T-helper 2 cell treated with Interferon-gamma antibody and Interleukin-4, amounts not matched to agents 5 μg/mL and 100 μg/mL, for 36 hours (primary cell): ENCODE measurements at regions not wholly inside any gene's neighbourhood (a gene's known extent, or its start where the extent isn't known, plus 50 kb on each side); places are given as distances from the start of the nearest gene placed in this dataset.

Experiments
- DNase-seq: peaks from one replicate; pipeline ENCODE4 v3.0.0; 2021; ENCODE audit warnings: low spot score
- H3K27ac Mint-ChIP-seq: one replicate; pipeline ENCODE4 v1.8.0; 2021; ENCODE audit warnings: mild to moderate bottlenecking, mixed read lengths
- H3K27me3 Mint-ChIP-seq: one replicate; pipeline ENCODE4 v1.8.0; 2021; ENCODE audit warnings: low read depth, mixed read lengths
- H3K36me3 Mint-ChIP-seq: one replicate; pipeline ENCODE4 v1.8.0; 2021; ENCODE audit warnings: low read depth, mixed read lengths
- H3K4me1 Mint-ChIP-seq: one replicate; pipeline ENCODE4 v1.8.0; 2021; ENCODE audit warnings: low read depth, mixed read lengths
- H3K4me3 Mint-ChIP-seq: one replicate; pipeline ENCODE4 v1.8.0; 2022; ENCODE audit warnings: mild to moderate bottlenecking, moderate library complexity, mixed read lengths
- H3K9me3 Mint-ChIP-seq: one replicate; pipeline ENCODE4 v1.8.0; 2021; ENCODE audit warnings: mixed read lengths

DNA sequence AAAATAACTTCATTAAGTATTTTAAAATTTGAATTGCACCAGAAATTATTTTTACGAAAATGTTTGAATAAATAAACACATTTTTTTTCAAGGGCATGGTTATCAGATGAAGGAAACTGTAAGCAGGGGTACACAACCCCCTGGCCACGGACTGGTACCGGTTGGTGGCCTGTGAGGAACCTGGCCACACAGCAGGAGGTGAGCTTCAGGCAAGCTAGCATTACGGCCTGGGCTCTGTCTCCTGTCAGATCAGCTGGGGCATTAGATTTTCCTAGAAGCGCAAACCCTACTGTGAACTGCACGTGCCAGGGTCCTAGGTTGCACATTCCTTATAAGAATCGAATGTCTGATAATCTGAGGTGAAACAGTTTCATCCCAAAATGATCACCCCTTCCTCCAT is 1499.7 kb upstream of the AGA start:
- no peak for DNase-seq
- no peaks in the 10 kb centered on the region for H3K4me1 Mint-ChIP-seq
- peaks cover 22% of the 10 kb centered on the region for H3K9me3 Mint-ChIP-seq
- no peak overlapping the region for H3K4me3 Mint-ChIP-seq
- H3K36me3 Mint-ChIP-seq: no peaks in the 10 kb centered on the region
- H3K27me3 Mint-ChIP-seq: no peaks in the 10 kb centered on the region
- H3K27ac Mint-ChIP-seq: no peak overlapping the region

DNA sequence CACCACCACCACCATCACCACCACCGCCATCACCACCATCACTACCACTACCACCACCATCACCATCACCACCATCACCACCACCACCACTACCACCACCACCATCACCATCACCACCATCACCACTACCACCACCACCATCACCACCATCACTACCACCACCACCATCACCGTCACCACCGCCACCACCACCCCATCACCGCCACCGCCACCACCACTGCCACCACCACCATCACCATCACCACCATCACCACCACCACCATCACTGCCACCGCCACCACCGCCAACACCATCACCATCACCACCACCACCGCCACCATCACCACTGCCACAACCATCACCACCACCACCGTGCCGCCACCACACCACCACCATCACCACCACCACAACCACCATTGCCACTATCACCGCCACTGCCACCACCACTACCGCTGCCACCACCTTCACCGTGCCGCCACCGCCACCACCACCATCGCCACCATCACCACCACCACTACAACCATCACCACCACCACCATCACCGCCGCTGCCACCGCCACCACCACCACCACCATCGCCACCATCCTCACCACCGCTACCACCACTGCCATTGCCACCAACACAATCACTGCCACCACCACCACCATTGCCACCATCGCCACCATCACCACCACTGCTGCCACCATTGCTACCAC is 1511.3 kb upstream of the AGA start:
- no peak overlapping the region for H3K27ac Mint-ChIP-seq
- no peaks in the 10 kb centered on the region for H3K27me3 Mint-ChIP-seq
- H3K4me1 Mint-ChIP-seq: no peaks in the 10 kb centered on the region
- peaks cover 42% of the 10 kb centered on the region for H3K9me3 Mint-ChIP-seq
- H3K36me3 Mint-ChIP-seq: no peaks in the 10 kb centered on the region
- H3K4me3 Mint-ChIP-seq: no peak overlapping the region
- no peak for DNase-seq

DNA sequence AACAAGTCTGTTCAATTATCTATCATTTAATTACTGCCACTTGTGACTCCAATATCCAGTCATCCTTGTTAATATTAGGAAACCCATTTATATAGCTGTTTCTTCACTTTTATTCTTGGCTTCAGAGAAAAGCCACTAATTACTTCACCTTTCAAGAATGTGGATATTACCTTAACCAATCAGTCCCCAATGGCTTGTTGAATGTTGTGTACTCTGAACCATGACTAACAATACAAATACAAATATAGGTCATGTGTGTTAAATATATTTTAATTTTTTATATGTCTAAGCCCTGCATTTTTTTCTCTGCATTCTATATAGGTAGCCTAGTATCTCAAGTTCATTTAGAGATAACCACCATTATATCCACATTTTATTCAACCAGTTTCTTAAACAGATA is 1513.4 kb upstream of the AGA start:
- DNase-seq: no peak
- no peak overlapping the region for H3K4me3 Mint-ChIP-seq
- H3K4me1 Mint-ChIP-seq: no peaks in the 10 kb centered on the region
- no peaks in the 10 kb centered on the region for H3K27me3 Mint-ChIP-seq
- H3K27ac Mint-ChIP-seq: no peak overlapping the region
- no peaks in the 10 kb centered on the region for H3K36me3 Mint-ChIP-seq
- H3K9me3 Mint-ChIP-seq: peaks cover 56% of the 10 kb centered on the region

DNA sequence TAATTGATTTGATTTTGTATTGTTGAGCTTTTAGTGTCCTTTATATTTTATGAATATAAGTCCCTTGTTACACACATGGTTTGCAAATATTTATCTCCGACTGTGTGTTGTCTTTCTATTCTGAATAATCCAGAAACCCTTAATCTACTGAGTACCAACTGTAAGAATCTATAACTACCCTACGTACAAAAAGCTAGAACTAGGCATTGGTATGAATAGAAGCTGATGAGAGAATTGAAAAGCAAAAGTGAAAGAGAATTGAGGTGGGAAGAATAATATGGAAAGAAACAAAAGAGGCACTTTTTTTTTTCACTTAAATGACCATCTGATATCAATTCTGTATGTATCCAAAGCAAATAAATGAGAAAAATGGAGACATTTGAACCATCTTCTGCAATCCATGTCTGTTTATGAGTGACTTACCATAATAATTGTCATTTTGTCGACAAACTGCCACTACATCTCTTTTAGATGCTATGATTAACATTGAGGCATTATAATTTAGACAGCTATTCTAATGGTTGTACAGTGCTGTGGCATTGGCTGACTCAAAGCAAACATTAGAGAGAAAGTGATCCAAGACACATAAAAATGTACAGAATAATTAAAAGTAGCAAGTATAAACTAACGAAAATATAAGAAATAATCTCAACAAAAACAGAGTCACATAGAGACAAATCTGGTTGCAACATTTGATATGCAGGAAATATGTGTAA is 1516.6 kb upstream of the AGA start:
- Mint-ChIP-seq H3K4me3 (no peak overlapping the region), H3K27ac (no peak overlapping the region), H3K4me1 (no peaks in the 10 kb centered on the region), H3K36me3 (no peaks in the 10 kb centered on the region), H3K9me3 (peaks cover 41% of the 10 kb centered on the region), H3K27me3 (no peaks in the 10 kb centered on the region)
- no peak for DNase-seq

DNA sequence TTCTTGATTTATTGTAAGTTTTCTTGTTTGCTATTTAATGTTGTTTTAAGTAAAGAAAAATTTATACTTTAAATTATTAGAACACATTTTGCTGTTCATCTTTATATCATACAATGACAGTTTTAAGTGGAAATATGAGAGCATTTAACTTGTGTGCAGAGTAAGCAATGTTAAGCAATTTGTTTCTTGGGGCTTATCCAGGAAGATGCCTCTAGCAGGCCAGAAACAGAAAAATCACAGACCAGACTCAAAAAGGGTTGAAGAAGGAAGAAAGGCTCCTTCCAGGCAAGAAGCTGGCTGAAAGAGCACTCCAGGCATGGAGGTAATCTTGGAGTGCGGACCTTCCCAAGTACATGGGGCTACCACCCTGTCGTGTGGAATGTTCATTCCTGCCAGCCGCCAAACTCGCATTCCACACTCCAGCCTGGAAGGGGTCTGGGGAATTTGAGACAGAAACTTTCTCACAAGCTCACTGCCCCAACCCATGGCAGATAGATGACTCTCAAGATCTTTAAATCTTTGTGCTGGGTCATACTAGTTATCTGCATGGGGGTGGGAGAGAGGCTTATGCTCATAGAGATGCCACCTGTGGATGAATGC is 1521.3 kb upstream of the AGA start:
- Mint-ChIP-seq H3K4me1 (no peaks in the 10 kb centered on the region), H3K36me3 (no peaks in the 10 kb centered on the region), H3K9me3 (peaks cover 37% of the 10 kb centered on the region), H3K27me3 (no peaks in the 10 kb centered on the region), H3K4me3 (no peak overlapping the region), H3K27ac (no peak overlapping the region)
- DNase-seq: no peak

DNA sequence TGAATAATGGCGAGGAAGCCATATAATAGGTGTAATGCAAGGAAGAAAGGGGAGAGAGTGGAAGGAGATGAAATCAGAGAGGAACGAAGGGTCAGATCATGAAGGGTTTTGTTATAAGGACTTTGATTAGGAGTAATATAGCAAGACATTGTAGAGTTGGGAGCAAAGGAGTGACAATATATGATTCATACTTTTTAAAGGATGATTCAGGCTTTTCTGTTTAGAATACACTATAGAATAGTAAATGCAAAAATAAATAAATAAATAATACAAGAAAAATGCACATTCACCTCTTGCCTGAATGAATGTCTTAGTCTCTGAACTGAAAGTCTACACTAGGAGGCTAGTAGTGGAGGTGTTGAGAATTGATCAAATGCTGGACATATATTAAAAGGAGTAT is 1524.4 kb upstream of the AGA start:
- Mint-ChIP-seq H3K27ac (no peak overlapping the region), H3K9me3 (peaks cover 31% of the 10 kb centered on the region), H3K4me3 (no peak overlapping the region), H3K27me3 (no peaks in the 10 kb centered on the region), H3K4me1 (no peaks in the 10 kb centered on the region), H3K36me3 (no peaks in the 10 kb centered on the region)
- no peak for DNase-seq

DNA sequence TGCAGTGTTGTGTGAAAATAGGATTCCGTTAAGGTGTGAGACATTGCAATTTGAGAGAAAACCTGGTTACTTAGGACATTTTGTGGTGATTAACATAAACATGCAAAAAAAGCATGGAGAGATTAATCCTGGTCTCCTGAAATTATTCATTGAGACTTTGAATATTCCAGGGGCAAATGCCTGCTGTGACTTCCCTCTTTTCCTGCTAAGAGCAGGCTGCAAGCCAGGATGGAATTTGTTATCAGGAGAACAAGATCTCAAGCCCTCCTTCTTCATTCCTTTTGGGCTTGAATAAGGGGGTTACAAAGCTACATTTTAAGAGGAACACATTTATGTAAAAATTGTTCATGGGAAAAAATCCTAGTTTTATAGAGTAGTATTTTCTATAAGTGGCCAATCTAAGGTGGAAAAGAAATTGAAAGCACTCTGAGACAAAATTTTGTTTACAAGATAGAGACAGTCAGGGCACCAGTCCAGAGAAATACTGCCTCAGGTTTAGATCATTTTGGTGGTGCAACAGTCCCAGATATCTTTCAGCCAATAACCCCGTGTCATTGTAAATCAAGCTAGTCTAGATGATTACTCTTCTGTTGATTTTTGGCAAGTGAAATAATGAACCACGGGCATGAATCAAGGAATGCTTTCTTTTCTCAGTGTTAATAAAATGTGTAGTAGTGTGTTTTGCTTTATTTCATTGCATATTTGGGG is 1528.3 kb upstream of the AGA start:
- no peak overlapping the region for H3K4me3 Mint-ChIP-seq
- no peak overlapping the region for H3K27ac Mint-ChIP-seq
- DNase-seq: no peak
- no peaks in the 10 kb centered on the region for H3K27me3 Mint-ChIP-seq
- no peaks in the 10 kb centered on the region for H3K36me3 Mint-ChIP-seq
- peaks cover 26% of the 10 kb centered on the region for H3K9me3 Mint-ChIP-seq
- H3K4me1 Mint-ChIP-seq: no peaks in the 10 kb centered on the region

DNA sequence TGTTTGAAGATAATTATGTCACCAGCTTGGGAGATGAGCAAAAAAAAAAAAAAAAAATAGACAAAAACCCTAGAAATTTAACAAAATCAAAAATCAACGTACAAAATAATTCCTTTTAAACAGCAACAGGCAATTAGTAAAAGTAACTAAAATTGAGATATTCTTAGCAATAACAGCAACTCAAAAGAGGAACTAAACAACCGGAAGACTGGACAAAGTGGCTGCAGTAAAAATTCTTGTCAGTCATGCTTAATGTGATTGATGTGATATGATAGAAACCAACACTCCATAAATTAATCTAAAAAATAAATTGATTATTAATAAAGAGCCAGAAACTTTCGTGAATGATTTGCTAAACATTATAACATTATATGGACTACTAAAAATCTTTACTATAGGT is 1534.6 kb upstream of the AGA start:
- DNase-seq: no peak
- H3K9me3 Mint-ChIP-seq: peaks cover 8% of the 10 kb centered on the region
- no peak overlapping the region for H3K4me3 Mint-ChIP-seq
- H3K36me3 Mint-ChIP-seq: no peaks in the 10 kb centered on the region
- H3K4me1 Mint-ChIP-seq: no peaks in the 10 kb centered on the region
- no peak overlapping the region for H3K27ac Mint-ChIP-seq
- H3K27me3 Mint-ChIP-seq: no peaks in the 10 kb centered on the region

DNA sequence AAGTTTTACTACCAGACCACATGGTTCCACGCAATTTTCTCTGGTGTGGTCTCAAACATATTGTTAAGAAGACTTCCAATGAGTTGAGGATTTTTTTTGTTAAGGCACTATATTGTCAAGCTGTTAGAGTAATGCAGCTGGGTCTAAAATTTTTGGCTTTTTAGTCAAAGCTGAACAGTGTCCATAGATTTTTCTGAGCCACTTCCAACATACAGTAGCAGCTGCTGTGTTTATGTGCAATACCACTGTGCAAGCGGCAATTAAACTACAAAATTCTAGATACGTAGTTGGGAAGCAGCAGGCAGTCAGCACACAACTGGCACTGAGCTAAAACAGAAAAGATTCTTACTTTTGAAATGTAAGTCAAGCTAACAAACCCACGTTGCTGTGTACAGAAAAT is 1551.1 kb upstream of the AGA start:
- Mint-ChIP-seq H3K36me3 (no peaks in the 10 kb centered on the region), H3K4me1 (no peaks in the 10 kb centered on the region)
- no peak for DNase-seq

DNA sequence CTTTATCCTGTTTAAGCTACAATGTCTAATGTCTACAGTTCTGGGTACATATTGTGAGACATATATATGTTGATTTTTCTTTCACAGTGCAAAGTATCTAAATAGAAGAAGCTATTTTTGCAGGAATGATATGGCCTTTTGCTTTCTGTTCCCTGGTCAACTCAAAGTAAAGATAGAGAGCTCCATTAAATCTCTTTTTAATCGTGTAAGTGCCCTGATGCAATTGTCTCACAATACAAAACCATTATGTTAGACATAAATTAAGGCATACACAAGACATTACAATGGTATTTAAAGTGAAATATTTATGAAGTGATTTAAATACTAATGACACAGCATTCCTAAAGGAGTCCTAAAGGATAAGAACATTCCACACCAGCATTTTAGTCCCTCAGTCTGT is 1559.7 kb upstream of the AGA start:
- no peak for DNase-seq
- H3K9me3 Mint-ChIP-seq: peaks cover 10% of the 10 kb centered on the region
- no peak overlapping the region for H3K4me3 Mint-ChIP-seq
- no peaks in the 10 kb centered on the region for H3K4me1 Mint-ChIP-seq
- no peaks in the 10 kb centered on the region for H3K27me3 Mint-ChIP-seq
- H3K27ac Mint-ChIP-seq: no peak overlapping the region
- no peaks in the 10 kb centered on the region for H3K36me3 Mint-ChIP-seq

More for the DNA sequence above, 1551.1 kb upstream of the AGA start:
- no peak overlapping the region for H3K27ac Mint-ChIP-seq
- H3K27me3 Mint-ChIP-seq: no peaks in the 10 kb centered on the region
- H3K4me3 Mint-ChIP-seq: no peak overlapping the region
- peaks cover 27% of the 10 kb centered on the region for H3K9me3 Mint-ChIP-seq

DNA sequence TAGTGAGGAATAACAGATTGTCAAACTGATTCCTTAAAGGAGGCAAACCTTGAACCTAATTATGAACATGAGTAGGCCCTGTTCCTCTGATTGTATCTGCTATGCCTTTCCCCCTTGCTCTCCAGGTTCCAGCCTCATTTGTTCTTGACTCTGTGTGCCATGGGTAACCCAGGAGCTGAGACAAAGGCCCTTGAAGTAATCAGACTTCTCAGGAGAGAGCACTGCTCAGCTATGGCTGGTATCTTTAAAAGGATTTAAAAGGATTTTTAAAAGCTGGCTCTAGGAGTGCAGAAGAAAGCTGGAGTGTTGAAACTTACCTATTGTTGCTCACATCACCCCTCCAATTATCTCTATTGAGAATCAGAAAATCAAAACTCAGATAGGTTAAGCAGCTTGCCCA is 1565.5 kb upstream of the AGA start:
- DNase-seq: no peak
- H3K4me3 Mint-ChIP-seq: no peak overlapping the region
- no peak overlapping the region for H3K27ac Mint-ChIP-seq
- H3K4me1 Mint-ChIP-seq: no peaks in the 10 kb centered on the region
- peaks cover 5% of the 10 kb centered on the region for H3K9me3 Mint-ChIP-seq
- no peaks in the 10 kb centered on the region for H3K36me3 Mint-ChIP-seq
- H3K27me3 Mint-ChIP-seq: no peaks in the 10 kb centered on the region

DNA sequence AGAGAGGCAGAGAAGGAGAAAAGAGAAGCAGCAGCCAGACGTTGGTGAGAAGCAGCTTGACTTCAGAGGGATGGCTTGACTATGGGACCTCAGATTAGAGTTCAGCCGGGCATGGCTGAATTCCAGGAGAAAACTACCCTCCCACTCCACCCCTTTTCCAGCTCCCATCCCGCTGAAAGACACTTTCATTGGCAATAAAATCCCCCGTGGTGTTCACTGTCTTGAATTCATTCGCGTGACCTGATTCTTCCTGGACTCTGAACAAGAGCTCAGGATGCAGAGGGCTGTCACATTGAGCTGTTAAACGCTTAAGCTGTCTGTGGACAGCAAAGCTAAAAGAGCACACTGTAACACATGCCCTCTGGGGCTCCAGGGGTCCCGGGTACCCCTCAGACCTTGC is 1575.3 kb upstream of the AGA start:
- Mint-ChIP-seq H3K9me3 (peaks cover 48% of the 10 kb centered on the region), H3K27ac (no peak overlapping the region), H3K4me3 (no peak overlapping the region), H3K27me3 (no peaks in the 10 kb centered on the region), H3K36me3 (no peaks in the 10 kb centered on the region), H3K4me1 (no peaks in the 10 kb centered on the region)
- DNase-seq: no peak

DNA sequence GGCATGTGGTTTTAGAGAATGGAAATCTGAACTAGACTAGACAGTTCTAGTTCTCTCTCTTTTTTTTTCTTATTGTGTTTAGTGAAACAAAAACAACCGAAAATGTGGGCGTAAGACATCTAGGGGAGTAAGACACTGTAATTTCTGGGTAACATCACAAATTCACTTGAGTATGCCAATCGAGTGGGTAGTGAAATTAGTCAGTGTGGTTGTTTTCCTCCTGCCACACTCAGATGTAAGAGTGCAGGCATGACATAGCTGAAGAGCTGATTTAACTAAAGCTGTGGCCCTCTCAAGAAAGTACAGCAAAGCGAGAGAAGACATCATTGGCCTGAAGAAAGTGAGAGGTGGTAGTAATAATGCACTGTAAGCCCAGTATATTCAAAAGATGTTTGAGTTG is 1585.3 kb upstream of the AGA start:
- Mint-ChIP-seq H3K27me3 (no peaks in the 10 kb centered on the region), H3K9me3 (peaks cover 41% of the 10 kb centered on the region), H3K27ac (no peak overlapping the region), H3K4me1 (no peaks in the 10 kb centered on the region), H3K4me3 (no peak overlapping the region), H3K36me3 (no peaks in the 10 kb centered on the region)
- DNase-seq: no peak

DNA sequence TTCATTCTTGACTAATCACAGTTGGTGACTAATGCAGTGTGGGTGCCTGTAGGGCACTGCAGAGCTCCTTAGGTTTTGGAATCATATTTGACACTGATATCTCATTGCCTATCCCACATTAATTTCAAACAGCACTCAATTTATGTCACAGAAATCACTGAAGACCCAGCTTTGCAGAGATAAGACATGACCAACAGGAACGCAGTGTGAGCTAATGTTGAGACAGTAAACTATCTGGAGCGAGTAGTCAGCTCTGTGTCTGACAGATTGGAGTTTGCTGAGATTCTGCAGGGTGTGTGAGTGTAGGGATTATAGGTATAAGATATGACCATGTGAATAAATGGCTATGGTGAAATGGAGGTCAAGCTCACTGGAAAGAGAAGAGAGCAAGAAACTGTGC is 1586.1 kb upstream of the AGA start:
- no peak for DNase-seq
- H3K27me3 Mint-ChIP-seq: no peaks in the 10 kb centered on the region
- no peak overlapping the region for H3K27ac Mint-ChIP-seq
- H3K9me3 Mint-ChIP-seq: peaks cover 44% of the 10 kb centered on the region
- no peaks in the 10 kb centered on the region for H3K4me1 Mint-ChIP-seq
- H3K36me3 Mint-ChIP-seq: no peaks in the 10 kb centered on the region
- H3K4me3 Mint-ChIP-seq: no peak overlapping the region
